Tibial nerve (tissue), 4 donors: ENCODE measurements at regions not wholly inside any gene's neighbourhood (a gene's known extent, or its start where the extent isn't known, plus 50 kb on each side); places are given as distances from the start of the nearest gene placed in this dataset.

Experiments
- EP300 ChIP-seq, 2 donors: sonication (generic); formaldehyde crosslinking; IDR thresholded peaks; one replicate each; pipeline ENCODE4 v1.6.1; 2017; ENCODE audit warnings: antibody characterized with exemption in 2 of 2, mild to moderate bottlenecking in 1 of 2
- POLR2A ChIP-seq, 2 donors: fragments of 450-650 bp; IDR thresholded peaks; one replicate each; pipeline ENCODE4 v1.6.1; 2017; ENCODE audit warnings: antibody characterized with exemption in 2 of 2, mild to moderate bottlenecking in 2 of 2, moderate library complexity in 2 of 2
- TF ChIP-seq, protein P1 (sequence below), 5 experiments: fragments of 200-600 bp in 3 of 5; fragments of 450-650 bp in 2 of 5; sonication (generic) in 3 of 5; IDR thresholded peaks; one replicate each; pipeline ENCODE4 v1.5.1; 2016 to 2019; ENCODE audit warnings: antibody characterized with exemption in 5 of 5, mild to moderate bottlenecking in 3 of 5, moderate library complexity in 2 of 5

- TF ChIP-seq, protein P1, sequence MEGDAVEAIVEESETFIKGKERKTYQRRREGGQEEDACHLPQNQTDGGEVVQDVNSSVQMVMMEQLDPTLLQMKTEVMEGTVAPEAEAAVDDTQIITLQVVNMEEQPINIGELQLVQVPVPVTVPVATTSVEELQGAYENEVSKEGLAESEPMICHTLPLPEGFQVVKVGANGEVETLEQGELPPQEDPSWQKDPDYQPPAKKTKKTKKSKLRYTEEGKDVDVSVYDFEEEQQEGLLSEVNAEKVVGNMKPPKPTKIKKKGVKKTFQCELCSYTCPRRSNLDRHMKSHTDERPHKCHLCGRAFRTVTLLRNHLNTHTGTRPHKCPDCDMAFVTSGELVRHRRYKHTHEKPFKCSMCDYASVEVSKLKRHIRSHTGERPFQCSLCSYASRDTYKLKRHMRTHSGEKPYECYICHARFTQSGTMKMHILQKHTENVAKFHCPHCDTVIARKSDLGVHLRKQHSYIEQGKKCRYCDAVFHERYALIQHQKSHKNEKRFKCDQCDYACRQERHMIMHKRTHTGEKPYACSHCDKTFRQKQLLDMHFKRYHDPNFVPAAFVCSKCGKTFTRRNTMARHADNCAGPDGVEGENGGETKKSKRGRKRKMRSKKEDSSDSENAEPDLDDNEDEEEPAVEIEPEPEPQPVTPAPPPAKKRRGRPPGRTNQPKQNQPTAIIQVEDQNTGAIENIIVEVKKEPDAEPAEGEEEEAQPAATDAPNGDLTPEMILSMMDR (IDR thresholded peaks at IDR 0.05): no peak
- no peak for TF ChIP-seq POLR2A (IDR thresholded peaks at IDR 0.05)
- no peak for TF ChIP-seq EP300 (IDR thresholded peaks at IDR 0.05)
These were observed 213.8 kb downstream of the SP3 start for GRCh38 chr2:173751245-173751975.
